Progenitor cell of endocrine pancreas (in vitro differentiated cells): ENCODE measurements at regions not wholly inside any gene's neighbourhood (a gene's known extent, or its start where the extent isn't known, plus 50 kb on each side); places are given as distances from the start of the nearest gene placed in this dataset.

Experiments
- DNase-seq: peaks from one replicate; pipeline ENCODE4 v3.0.0; 2021; ENCODE audit warnings: low spot score; ENCODE audit not compliant: unreplicated experiment
- H3K27ac Mint-ChIP-seq: 2 replicates; pipeline ENCODE4 v1.8.0; 2021; ENCODE audit warnings: mild to moderate bottlenecking, moderate library complexity, mixed read lengths
- H3K27me3 Mint-ChIP-seq: 2 replicates; pipeline ENCODE4 v1.8.0; 2021; ENCODE audit warnings: mixed read lengths
- H3K36me3 Mint-ChIP-seq: 2 replicates; pipeline ENCODE4 v1.8.0; 2022; ENCODE audit warnings: mixed read lengths; ENCODE audit not compliant: insufficient read depth
- H3K4me1 Mint-ChIP-seq: 2 replicates; pipeline ENCODE4 v1.8.0; 2021; ENCODE audit warnings: low read depth, mixed read lengths
- H3K4me3 Mint-ChIP-seq: 2 replicates; pipeline ENCODE4 v1.8.0; 2021; ENCODE audit warnings: low read depth, mild to moderate bottlenecking, moderate library complexity, mixed read lengths
- H3K9me3 Mint-ChIP-seq: 2 replicates; pipeline ENCODE4 v1.8.0; 2021; ENCODE audit warnings: low read depth, mixed read lengths
- CTCF ChIP-seq: fragments of 200-600 bp; sonication (generic); IDR thresholded peaks from one replicate; pipeline ENCODE4 v1.5.0; 2021; ENCODE audit warnings: antibody characterized with exemption, mild to moderate bottlenecking; ENCODE audit not compliant: unreplicated experiment

GRCh38 chr1:234866007-234866866 is 256.3 kb upstream of the IRF2BP2 start:
- peaks cover 29% of the 10 kb centered on the region for H3K4me1 Mint-ChIP-seq
- no peak for TF ChIP-seq CTCF
- peaks cover 3% of the 10 kb centered on the region for H3K9me3 Mint-ChIP-seq
- H3K36me3 Mint-ChIP-seq = no peaks in the 10 kb centered on the region
- no peak for DNase-seq
- H3K27ac Mint-ChIP-seq = peak overlapping the region; percentile 68
- no peak overlapping the region for H3K4me3 Mint-ChIP-seq
- no peaks in the 10 kb centered on the region for H3K27me3 Mint-ChIP-seq

GRCh38 chr1:234865171-234866006 is 255.4 kb upstream of the IRF2BP2 start:
- no peak for TF ChIP-seq CTCF
- no peak overlapping the region for H3K4me3 Mint-ChIP-seq
- H3K4me1 Mint-ChIP-seq = peaks cover 29% of the 10 kb centered on the region
- peak overlapping the region; percentile 59 for H3K27ac Mint-ChIP-seq
- no peaks in the 10 kb centered on the region for H3K36me3 Mint-ChIP-seq
- no peaks in the 10 kb centered on the region for H3K27me3 Mint-ChIP-seq
- H3K9me3 Mint-ChIP-seq = peaks cover 3% of the 10 kb centered on the region
- no peak for DNase-seq

- TF ChIP-seq CTCF = no peak
- Mint-ChIP-seq H3K27me3 (no peaks in the 10 kb centered on the region), H3K4me1 (peaks cover 29% of the 10 kb centered on the region), H3K36me3 (no peaks in the 10 kb centered on the region), H3K9me3 (peaks cover 3% of the 10 kb centered on the region), H3K4me3 (no peak overlapping the region), H3K27ac (no peak overlapping the region)
- no peak for DNase-seq
These were observed 254.1 kb upstream of the IRF2BP2 start for GRCh38 chr1:234864116-234864515.

GRCh38 chr1:234863551-234863971 is 253.6 kb upstream of the IRF2BP2 start:
- no peak for TF ChIP-seq CTCF
- Mint-ChIP-seq H3K36me3 (no peaks in the 10 kb centered on the region), H3K27me3 (no peaks in the 10 kb centered on the region), H3K4me1 (peaks cover 29% of the 10 kb centered on the region), H3K4me3 (no peak overlapping the region), H3K9me3 (peaks cover 3% of the 10 kb centered on the region), H3K27ac (peak overlapping the region; percentile 25)
- DNase-seq = no peak

GRCh38 chr1:234862944-234863515 is 253.1 kb upstream of the IRF2BP2 start:
- H3K36me3 Mint-ChIP-seq = no peaks in the 10 kb centered on the region
- no peak for TF ChIP-seq CTCF
- peaks cover 29% of the 10 kb centered on the region for H3K4me1 Mint-ChIP-seq
- H3K9me3 Mint-ChIP-seq = peaks cover 3% of the 10 kb centered on the region
- H3K27me3 Mint-ChIP-seq = no peaks in the 10 kb centered on the region
- no peak overlapping the region for H3K4me3 Mint-ChIP-seq
- DNase-seq = no peak
- H3K27ac Mint-ChIP-seq = peak overlapping the region; percentile 25
